ENCODE measurements at regions not wholly inside any gene's neighbourhood (a gene's known extent, or its start where the extent isn't known, plus 50 kb on each side); places are given as distances from the start of the nearest gene placed in this dataset.

DNA sequence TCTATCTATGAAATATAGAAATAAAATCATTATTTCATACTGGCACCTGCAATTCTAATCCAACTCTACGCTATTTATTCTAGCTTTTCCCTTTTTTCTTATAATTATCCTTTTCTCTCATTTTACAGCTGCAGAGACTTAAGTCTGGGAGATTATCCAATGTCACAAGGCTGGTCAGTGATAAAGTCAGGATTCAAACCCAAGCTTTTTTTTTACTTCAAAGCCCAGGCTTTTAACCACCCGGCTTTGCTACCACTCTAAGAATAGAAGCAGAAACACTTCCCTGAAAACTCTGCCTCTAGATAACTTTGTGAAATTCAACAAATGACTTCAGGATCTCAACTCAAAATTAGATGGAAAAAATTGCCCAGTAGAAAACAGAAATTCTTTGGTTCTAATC, 552.5 kb downstream of the IPMK start:
- DNase-seq = no peak
- H3K9me3 ChIP-seq (ENCODE audit: low read depth) = no peaks in the 10 kb centered on the region
- no peak overlapping the region for H2AFZ ChIP-seq
- H3K9me2 ChIP-seq (ENCODE audit: insufficient read depth) = no peaks in the 10 kb centered on the region
- no peaks in the 10 kb centered on the region for H3F3A ChIP-seq (ENCODE audit: insufficient read depth)
- TF ChIP-seq EZH2phosphoT487 (IDR thresholded peaks at IDR 0.05; ENCODE audit: insufficient read depth, low read depth) = no peak
- TF ChIP-seq EZH2 (IDR thresholded peaks at IDR 0.05; ENCODE audit: insufficient read depth, poor library complexity, severe bottlenecking) = no peak
- H3K4me2 ChIP-seq (ENCODE audit: unreplicated experiment) = no peak overlapping the region
- no peaks in the 10 kb centered on the region for H3K27me3 ChIP-seq (replicated peaks; ENCODE audit: insufficient read depth)
- H3K27ac ChIP-seq = no peak overlapping the region
- H3K79me2 ChIP-seq (ENCODE audit: insufficient read depth) = no peaks in the 10 kb centered on the region
- H3K4me1 ChIP-seq (ENCODE audit: insufficient read depth) = no peaks in the 10 kb centered on the region
- H4K20me1 ChIP-seq (ENCODE audit: insufficient read depth) = no peaks in the 10 kb centered on the region
- in situ Hi-C loops (cut with MboI) = no loop called here
- no peaks in the 10 kb centered on the region for H3K36me3 ChIP-seq (ENCODE audit: low read depth)
- H3K4me3 ChIP-seq = no peak overlapping the region
- 22 to 24% methylated on average over 2 of the region's 2 CpGs for WGBS, 2 experiments (ENCODE audit: low coverage in 1 of 2, low lambda C conversion rate in 2 of 2, missing lambda C conversion rate in 2 of 2)
- no peak overlapping the region for H3K9ac ChIP-seq

DNA sequence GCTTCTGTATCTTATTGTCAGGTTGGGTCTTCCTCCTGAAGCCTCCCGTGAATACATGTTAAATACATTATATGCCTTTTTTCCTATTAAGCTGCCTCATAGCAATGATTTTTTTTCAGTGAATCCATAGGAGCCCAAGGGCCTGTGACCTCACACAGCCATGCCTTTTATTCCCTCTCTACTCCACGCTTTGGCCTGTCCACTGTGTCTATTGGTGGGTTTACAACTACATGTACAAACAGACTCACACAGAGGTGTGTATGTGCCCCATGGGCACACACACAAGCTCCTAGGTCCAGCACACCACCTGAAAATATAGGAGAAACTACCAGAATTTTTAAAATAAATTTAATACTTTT, 560.4 kb downstream of the IPMK start:
- in situ Hi-C loops (cut with MboI) = no loop called here
- Histone ChIP-seq H3K27ac (no peak overlapping the region), H3K79me2 (ENCODE audit: insufficient read depth) (no peaks in the 10 kb centered on the region), H3K27me3 (replicated peaks; ENCODE audit: insufficient read depth) (no peaks in the 10 kb centered on the region), H3F3A (ENCODE audit: insufficient read depth) (peaks cover 6% of the 10 kb centered on the region; the same call in 1 of the 2 replicates), H2AFZ (no peak overlapping the region), H3K9me3 (ENCODE audit: low read depth) (no peaks in the 10 kb centered on the region), H3K9ac (no peak overlapping the region), H3K4me1 (ENCODE audit: insufficient read depth) (peaks cover 3% of the 10 kb centered on the region), H3K4me3 (no peak overlapping the region), H3K36me3 (ENCODE audit: low read depth) (no peaks in the 10 kb centered on the region), H3K4me2 (ENCODE audit: unreplicated experiment) (no peak overlapping the region), H4K20me1 (ENCODE audit: insufficient read depth) (no peaks in the 10 kb centered on the region), H3K9me2 (ENCODE audit: insufficient read depth) (no peaks in the 10 kb centered on the region)
- TF ChIP-seq EZH2phosphoT487 (IDR thresholded peaks at IDR 0.05; ENCODE audit: insufficient read depth, low read depth) (no peak), EZH2 (IDR thresholded peaks at IDR 0.05; ENCODE audit: insufficient read depth, poor library complexity, severe bottlenecking) (no peak)
- DNase-seq = no peak
- 12 to 17% methylated on average over 2 of the region's 2 CpGs for WGBS, 2 experiments (ENCODE audit: low coverage in 1 of 2, low lambda C conversion rate in 2 of 2, missing lambda C conversion rate in 2 of 2)

DNA sequence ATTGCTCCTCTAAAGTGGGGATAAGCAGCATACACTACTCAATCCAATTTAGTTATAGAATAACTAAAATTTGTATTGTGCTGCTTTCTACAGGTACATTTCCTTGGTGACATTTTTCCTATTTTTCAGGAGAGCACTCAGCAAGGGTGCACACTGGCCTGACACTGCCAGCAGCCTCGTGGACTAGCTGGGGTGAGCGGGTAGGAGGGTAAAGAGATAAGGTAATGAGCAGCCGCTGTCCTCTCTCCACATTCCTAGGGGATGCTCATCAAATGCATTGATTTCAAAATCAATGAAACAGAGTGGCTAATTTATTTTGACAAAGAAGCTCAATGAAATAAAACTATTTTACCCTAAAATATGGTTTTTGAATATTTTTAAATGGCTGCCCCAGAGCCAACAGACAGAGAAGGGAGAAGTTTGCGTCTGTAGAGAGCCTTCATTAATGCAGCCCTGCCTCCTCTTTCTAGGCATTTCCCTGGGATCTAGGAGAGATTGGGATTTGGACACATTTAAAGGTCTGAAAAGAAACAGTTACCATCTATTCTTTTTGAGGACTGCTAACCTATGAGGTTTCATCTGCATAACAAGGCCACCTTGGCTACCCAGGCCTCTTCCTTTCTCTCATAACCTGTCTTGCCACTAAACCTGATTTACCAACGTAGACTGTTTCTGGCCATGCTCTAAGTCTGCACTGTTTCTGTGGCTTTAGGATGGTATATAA, 561.0 kb downstream of the IPMK start:
- TF ChIP-seq EZH2phosphoT487 (IDR thresholded peaks at IDR 0.05; ENCODE audit: insufficient read depth, low read depth) = no peak
- TF ChIP-seq EZH2 (IDR thresholded peaks at IDR 0.05; ENCODE audit: insufficient read depth, poor library complexity, severe bottlenecking) = no peak
- in situ Hi-C loops (cut with MboI) = no loop called here
- no peak overlapping the region for H3K4me2 ChIP-seq (ENCODE audit: unreplicated experiment)
- WGBS, 2 experiments (ENCODE audit: low coverage in 1 of 2, low lambda C conversion rate in 2 of 2, missing lambda C conversion rate in 2 of 2) = 30 to 35% methylated on average over 5 of the region's 5 CpGs
- no peak overlapping the region for H3K9ac ChIP-seq
- peaks cover 6% of the 10 kb centered on the region; the same call in 1 of the 2 replicates for H3F3A ChIP-seq (ENCODE audit: insufficient read depth)
- no peaks in the 10 kb centered on the region for H3K9me2 ChIP-seq (ENCODE audit: insufficient read depth)
- H3K9me3 ChIP-seq (ENCODE audit: low read depth) = no peaks in the 10 kb centered on the region
- H3K4me1 ChIP-seq (ENCODE audit: insufficient read depth) = peaks cover 3% of the 10 kb centered on the region
- H3K36me3 ChIP-seq (ENCODE audit: low read depth) = no peaks in the 10 kb centered on the region
- H3K27me3 ChIP-seq (replicated peaks; ENCODE audit: insufficient read depth) = no peaks in the 10 kb centered on the region
- DNase-seq = no peak
- H3K79me2 ChIP-seq (ENCODE audit: insufficient read depth) = no peaks in the 10 kb centered on the region
- H4K20me1 ChIP-seq (ENCODE audit: insufficient read depth) = no peaks in the 10 kb centered on the region
- H3K27ac ChIP-seq = no peak overlapping the region
- H3K4me3 ChIP-seq = no peak overlapping the region
- H2AFZ ChIP-seq = no peak overlapping the region

DNA sequence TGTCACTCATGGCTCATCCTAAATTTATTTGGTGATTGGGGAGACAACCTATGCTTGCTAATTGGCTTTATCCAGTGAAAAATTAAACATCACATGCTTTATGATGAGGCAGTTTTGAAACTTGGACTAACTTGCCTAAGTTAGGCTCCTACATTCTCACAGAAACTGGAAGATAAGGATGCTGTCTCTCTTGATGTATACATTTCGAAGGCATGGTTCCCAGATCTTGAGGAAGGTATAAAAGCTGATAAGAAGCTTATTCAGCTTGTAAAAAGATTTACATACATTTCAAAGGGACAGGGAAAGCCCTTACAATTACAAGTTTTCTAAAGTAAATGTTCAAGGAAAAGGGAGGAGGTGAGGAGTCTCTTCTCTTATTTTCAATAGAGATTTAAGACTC, 561.7 kb downstream of the IPMK start:
- H2AFZ ChIP-seq = no peak overlapping the region
- no peak overlapping the region for H3K27ac ChIP-seq
- H3K9me3 ChIP-seq (ENCODE audit: low read depth) = no peaks in the 10 kb centered on the region
- no peak overlapping the region for H3K4me3 ChIP-seq
- H3K9me2 ChIP-seq (ENCODE audit: insufficient read depth) = no peaks in the 10 kb centered on the region
- DNase-seq = no peak
- no peak for TF ChIP-seq EZH2 (IDR thresholded peaks at IDR 0.05; ENCODE audit: insufficient read depth, poor library complexity, severe bottlenecking)
- no peak for TF ChIP-seq EZH2phosphoT487 (IDR thresholded peaks at IDR 0.05; ENCODE audit: insufficient read depth, low read depth)
- peaks cover 6% of the 10 kb centered on the region; the same call in 1 of the 2 replicates for H3F3A ChIP-seq (ENCODE audit: insufficient read depth)
- no peaks in the 10 kb centered on the region for H3K27me3 ChIP-seq (replicated peaks; ENCODE audit: insufficient read depth)
- WGBS, 2 experiments (ENCODE audit: low coverage in 1 of 2, low lambda C conversion rate in 2 of 2, missing lambda C conversion rate in 2 of 2) = 16 to 22% methylated on average over 1 of the region's 1 CpG
- H3K4me2 ChIP-seq (ENCODE audit: unreplicated experiment) = no peak overlapping the region
- in situ Hi-C loops (cut with MboI) = no loop called here
- H4K20me1 ChIP-seq (ENCODE audit: insufficient read depth) = no peaks in the 10 kb centered on the region
- H3K79me2 ChIP-seq (ENCODE audit: insufficient read depth) = no peaks in the 10 kb centered on the region
- H3K36me3 ChIP-seq (ENCODE audit: low read depth) = no peaks in the 10 kb centered on the region
- no peak overlapping the region for H3K9ac ChIP-seq
- H3K4me1 ChIP-seq (ENCODE audit: insufficient read depth) = peaks cover 3% of the 10 kb centered on the region
